ENCODE measurements at regions not wholly inside any gene's neighbourhood (a gene's known extent, or its start where the extent isn't known, plus 50 kb on each side); places are given as distances from the start of the nearest gene placed in this dataset.

GRCh38 chr3:90025019-90025418 lies 917.6 kb downstream of the EPHA3 start:
- no peak for TF ChIP-seq CTCF (tag by site-specific recombination; IDR thresholded peaks at IDR 0.05)
- TF ChIP-seq ZNF76 (tag by site-specific recombination; IDR thresholded peaks at IDR 0.05; ENCODE audit: borderline replicate concordance, low read depth) = no peak
- no peak for TF ChIP-seq ELK4 (IDR thresholded peaks at IDR 0.05; ENCODE audit: borderline replicate concordance, low read depth, low read length)
- TF ChIP-seq ZNF704 (tag by site-specific recombination; IDR thresholded peaks at IDR 0.05) = no peak
- TF ChIP-seq ZEB2 (tag by site-specific recombination; IDR thresholded peaks at IDR 0.05) = no peak
- TF ChIP-seq ZNF274 (IDR thresholded peaks at IDR 0.05; ENCODE audit: low read length) = no peak
- TF ChIP-seq ZNF274 (tag by site-specific recombination; IDR thresholded peaks at IDR 0.05; ENCODE audit: borderline replicate concordance) = no peak

All from HEK293 (cell line).